GM18508 (cell line): ENCODE measurements at regions not wholly inside any gene's neighbourhood (a gene's known extent, or its start where the extent isn't known, plus 50 kb on each side); places are given as distances from the start of the nearest gene placed in this dataset.

Experiments used
- ATAC-seq: cut with Tn5 transposase; IDR thresholded peaks from one replicate; pipeline ENCODE4 v1.9.1; 2021; ENCODE audit warnings: moderate number of reproducible peaks; ENCODE audit not compliant: insufficient read depth, unreplicated experiment

- ATAC-seq = no peak
Measured at GRCh38 chr1:208866386-208866955, 622.3 kb upstream of the PLXNA2 start.

GRCh38 chr1:208868554-208868953 is 624.4 kb upstream of the PLXNA2 start:
- ATAC-seq = no peak

GRCh38 chr1:208874915-208875314 is 630.7 kb upstream of the PLXNA2 start:
- no peak for ATAC-seq

- ATAC-seq = no peak
Measured at GRCh38 chr1:208879022-208879421, 634.8 kb upstream of the PLXNA2 start.

- ATAC-seq = no peak
Measured at GRCh38 chr1:208880433-208881100, 636.4 kb upstream of the PLXNA2 start.

GRCh38 chr1:208885060-208885459 is 640.9 kb upstream of the PLXNA2 start:
- ATAC-seq = no peak

GRCh38 chr1:208885650-208886049 is 641.5 kb upstream of the PLXNA2 start:
- no peak for ATAC-seq

- ATAC-seq = no peak
Measured at GRCh38 chr1:208888376-208888775, 644.2 kb upstream of the PLXNA2 start.

GRCh38 chr1:208892147-208892546 is 648.0 kb upstream of the PLXNA2 start:
- ATAC-seq = no peak

GRCh38 chr1:208893251-208893650 is 649.1 kb upstream of the PLXNA2 start:
- ATAC-seq = no peak

- no peak for ATAC-seq
Measured at GRCh38 chr1:208895181-208895580, 651.0 kb upstream of the PLXNA2 start.

- no peak for ATAC-seq
Measured at GRCh38 chr1:208895820-208896219, 651.6 kb upstream of the PLXNA2 start.

- ATAC-seq = no peak
Measured at GRCh38 chr1:208896768-208897167, 652.6 kb upstream of the PLXNA2 start.

- ATAC-seq = no peak
Measured at GRCh38 chr1:208899438-208899837, 655.3 kb upstream of the PLXNA2 start.

- no peak for ATAC-seq
Measured at GRCh38 chr1:208903251-208903905, 659.2 kb upstream of the PLXNA2 start.

- ATAC-seq = no peak
Measured at GRCh38 chr1:208907790-208908189, 663.6 kb upstream of the PLXNA2 start.

- ATAC-seq = no peak
Measured at GRCh38 chr1:208909011-208909984, 665.1 kb upstream of the PLXNA2 start.

GRCh38 chr1:208910161-208910560 is 666.0 kb upstream of the PLXNA2 start:
- ATAC-seq = no peak

GRCh38 chr1:208917281-208917680 is 666.2 kb upstream of the CAMK1G start:
- no peak for ATAC-seq

GRCh38 chr1:208917723-208918122 is 665.8 kb upstream of the CAMK1G start:
- ATAC-seq = no peak

GRCh38 chr1:208918160-208918559 is 665.4 kb upstream of the CAMK1G start:
- ATAC-seq = no peak
